Dermis blood vessel endothelial cell (primary cell): ENCODE measurements at regions not wholly inside any gene's neighbourhood (a gene's known extent, or its start where the extent isn't known, plus 50 kb on each side); places are given as distances from the start of the nearest gene placed in this dataset.

ENCODE experiments used
- DNase-seq: peaks from one replicate; pipeline ENCODE4 v3.0.0; 2010

DNA sequence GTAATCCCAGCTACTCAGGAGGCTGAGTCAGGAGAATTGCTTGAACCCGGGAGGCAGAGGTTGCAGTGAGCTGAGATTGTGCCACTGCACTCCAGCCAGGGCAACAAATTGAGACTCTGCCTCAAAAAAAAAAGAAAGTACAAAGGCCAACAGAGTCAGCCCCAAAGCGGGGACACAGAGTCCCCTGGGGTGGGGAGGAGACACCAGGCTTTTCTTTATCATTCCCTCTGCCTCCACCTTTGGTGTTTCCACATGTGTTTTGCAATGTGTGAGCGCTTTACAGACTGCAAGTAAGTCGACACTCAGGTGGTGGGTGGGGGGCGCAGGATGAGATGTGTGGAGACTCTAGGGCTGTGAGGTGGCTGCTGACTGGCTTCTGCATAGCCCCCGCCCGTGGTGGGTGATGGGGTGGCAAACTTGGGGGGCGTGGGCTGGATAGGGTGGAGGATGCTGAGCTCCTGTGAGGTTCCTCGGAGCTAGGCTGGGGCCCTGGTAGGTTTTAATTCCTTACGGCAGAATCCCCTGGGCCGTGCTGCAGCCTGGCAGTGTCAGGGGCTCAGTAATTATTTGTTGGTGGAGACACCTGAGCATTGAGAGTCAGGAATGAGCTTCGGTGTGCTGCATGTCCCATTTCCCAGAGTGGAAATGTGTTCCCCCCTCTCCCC lies 177.2 kb downstream of the CTTN start:
- DNase-seq, result no peak

GRCh38 chr11:70577258-70577603 lies 178.9 kb downstream of the CTTN start:
- no peak for DNase-seq

DNA sequence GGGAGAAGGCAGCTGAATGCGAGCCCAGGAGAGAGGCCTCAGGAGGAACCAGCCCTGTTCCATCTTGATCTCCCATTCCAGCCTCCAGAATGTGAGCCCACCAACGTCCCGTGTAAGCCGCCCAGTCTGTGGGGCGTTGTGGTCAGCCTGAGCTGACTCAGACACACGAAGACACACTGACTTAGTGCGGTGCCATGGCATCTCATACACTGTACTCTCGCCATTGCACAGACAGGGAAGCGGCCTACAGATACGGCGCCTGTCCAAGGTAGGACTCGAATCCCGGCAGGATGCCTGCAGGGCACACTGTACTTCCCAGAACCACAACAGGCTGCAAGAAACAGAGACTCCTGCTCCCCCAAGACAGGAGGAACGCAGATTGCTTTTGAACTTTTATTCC lies 179.6 kb downstream of the CTTN start:
- DNase-seq, result no peak

DNA sequence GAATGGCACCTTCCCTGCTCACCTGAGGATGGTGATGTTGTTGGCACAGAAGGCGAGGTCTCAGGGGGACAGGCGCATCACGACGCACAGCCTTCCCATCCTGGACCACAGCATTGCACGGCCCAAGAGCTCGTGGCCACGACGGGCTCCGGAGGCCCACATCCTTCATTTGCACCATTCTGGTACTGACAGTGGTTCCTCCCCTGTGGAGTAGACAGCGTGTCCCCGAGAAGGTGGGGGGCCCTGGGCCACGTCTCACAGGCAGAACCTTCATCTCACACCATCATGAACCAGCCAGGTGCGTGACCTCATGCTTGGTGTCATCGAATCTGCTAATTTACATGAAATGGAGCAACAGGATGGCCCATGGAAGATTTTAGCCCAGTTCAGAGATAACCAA lies 180.0 kb downstream of the CTTN start:
- DNase-seq, result no peak

- DNase-seq, result no peak
Observed at GRCh38 chr11:70578831-70579230, 180.5 kb downstream of the CTTN start.

- DNase-seq, result no peak
Observed at GRCh38 chr11:70579316-70579955, 181.1 kb downstream of the CTTN start.

DNA sequence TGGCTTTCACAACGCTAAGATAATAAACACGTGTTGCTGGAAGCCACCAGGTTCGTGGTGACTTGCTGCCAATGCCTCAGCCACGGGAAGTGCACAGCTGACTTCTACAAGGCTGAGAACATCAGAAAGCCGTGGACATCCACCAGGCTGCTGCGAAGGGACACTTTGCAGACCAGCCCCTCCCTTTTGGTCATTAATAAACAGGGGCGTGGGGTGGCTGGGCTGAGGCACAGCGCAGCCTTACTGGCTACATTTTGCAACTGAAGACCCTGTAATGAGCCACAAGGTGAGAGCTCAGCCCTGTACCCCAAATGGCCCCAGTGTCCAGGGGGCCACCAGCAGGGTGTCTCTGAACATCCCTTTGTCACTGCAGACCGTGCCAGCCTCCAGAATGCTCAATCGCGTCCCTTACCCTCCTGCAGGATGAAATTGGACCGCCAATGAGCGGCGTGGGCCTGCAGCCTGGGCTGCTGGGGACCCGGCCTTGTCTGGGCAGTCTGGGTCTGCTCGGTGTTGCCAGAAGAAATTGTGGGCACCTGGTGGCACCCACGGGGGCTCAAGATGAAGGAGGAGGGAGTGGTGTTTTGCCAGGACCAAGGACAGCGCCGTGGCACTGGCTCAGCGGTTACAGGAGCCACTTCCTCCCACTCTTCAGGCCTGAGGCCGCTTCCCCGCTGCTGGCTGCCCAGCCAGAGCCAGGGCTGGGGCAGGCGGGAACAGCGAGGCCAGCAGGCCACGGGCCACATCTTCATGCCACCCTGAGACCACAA lies 181.9 kb downstream of the CTTN start:
- DNase-seq, result peak; percentile 9

DNA sequence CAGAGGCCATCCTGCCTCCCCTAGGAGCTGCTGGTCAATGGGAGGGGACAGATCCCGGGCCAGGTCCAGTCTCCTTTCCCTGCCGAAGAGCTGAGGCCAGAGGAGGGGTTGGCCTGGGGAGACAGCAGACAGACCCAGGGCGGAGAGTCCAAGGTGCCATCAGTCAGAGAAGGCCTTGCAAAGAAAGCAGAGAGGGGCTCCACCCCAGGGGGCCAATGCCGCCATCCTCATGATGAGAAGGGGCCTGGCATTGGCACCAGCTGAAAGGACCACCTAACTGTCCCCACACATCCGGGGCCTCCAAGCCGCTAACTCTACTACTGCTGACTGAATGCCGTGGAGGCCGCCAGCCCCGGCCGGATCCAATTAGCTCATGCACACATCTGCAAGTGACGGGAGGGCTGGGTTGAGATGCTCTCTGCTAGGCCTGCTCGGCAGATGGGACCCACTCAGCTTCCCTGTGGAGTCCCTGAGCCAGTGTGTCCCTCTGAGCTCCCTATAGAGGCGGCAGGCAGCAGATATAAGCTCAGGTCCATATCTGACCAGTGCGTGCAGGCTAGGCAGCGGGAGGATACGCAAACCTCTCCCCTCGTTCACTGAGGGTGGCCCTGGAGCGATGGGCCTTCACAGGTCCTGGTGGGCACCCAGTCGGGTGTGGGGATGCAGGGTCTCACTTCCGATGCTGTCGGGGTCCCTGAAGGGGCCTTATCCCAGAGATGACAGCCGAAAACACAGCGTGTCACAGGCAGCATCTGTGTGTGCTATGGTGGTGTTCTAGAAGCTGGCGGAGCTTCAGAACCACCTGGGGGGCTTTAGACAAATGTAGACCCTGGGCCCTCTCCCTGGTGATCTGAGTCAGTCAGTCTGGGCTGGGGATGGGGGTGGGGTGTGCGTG lies 183.9 kb downstream of the CTTN start:
- DNase-seq, result no peak

DNA sequence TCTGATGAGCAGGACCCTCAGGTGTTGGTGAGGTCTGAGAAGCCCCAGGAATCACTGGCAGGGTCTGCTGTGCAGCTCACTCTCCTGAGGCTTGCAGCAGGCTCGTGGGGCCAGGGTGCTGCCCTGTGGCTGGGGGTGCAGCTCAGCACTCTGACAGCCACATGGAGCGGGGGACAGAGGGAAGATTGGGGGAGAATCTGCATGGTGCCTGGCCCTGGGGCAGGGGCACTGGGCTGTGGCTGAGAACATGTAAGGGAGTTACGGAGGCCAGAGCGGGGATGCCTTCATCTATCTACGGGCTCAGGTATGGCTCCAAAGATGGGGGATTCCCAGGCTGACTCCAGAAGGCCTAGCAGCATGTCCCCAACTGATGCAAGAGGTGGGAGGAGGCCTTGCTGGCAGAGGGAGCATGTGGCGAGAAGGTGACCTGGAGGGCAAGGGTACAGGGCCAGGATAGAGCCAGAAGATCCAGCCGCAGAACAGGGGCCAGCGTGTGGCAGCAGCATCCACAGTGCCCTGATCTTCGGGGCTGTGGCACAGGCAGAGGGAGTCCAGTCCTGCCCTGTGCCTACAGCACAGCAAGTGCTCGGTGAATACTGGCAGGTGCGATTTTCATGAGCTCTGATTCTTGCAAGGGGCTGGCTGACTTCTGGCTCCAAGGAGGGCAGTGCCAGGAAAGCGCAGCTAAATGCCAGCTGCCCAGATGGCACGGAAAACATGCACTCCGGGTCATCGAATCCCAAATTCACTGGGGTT lies 184.7 kb downstream of the CTTN start:
- no peak for DNase-seq

DNA sequence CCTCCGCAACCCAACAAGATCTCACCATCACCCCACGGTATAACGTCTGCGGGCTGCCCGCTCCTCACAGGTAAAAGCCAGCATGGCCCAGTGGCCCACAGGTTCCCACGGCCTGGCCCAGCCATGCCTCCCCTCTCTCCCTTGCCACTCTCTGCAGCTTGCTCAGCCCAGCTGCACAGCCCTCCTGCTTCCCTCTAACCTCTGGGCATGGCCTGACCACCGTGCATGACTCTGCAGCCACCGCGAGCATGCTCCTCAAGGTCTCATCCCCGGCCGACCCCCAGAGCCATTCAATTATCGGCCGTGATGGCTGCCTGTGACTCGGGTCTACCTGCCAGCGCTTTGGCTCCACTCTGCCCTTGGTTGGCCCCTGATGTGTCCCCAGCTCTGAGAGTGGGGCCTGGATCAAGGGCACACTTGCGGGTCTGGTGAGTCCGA lies 185.5 kb downstream of the CTTN start:
- DNase-seq, result no peak

DNA sequence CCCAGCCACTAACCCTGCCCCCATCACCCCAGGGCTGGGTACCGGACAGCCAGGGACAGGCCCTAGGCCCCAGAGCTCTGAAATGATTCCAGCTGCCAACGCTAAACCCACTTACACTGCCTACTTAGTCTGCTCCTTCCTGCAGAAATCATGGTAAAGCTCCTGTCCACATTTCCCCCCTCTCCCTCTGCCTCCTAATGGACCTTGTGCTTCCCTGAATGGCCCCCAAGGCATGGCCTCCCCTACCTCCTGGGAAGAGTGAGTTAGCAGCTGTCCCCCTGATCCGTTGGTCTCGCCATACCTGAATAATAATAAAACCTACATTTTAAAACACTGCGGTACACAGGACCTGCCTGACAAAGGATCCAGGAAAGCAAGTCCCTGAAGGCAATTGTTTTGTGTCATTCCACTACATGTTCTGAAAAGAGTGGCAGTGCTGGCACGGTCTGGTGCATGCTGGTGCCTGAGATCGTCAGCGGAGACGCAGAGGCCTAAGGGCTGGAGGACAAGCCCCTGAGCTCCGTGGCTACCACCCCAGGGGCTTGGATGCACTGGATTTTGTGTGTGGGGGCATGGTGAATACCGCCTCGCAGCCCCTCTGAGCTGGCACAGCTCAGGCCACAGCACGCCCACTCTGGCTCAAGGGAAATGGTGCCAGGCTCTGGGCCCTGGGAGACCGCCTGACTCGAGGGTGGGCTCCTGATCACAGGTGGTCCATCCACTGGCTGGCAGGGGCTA lies 186.3 kb downstream of the CTTN start:
- DNase-seq, result no peak

DNA sequence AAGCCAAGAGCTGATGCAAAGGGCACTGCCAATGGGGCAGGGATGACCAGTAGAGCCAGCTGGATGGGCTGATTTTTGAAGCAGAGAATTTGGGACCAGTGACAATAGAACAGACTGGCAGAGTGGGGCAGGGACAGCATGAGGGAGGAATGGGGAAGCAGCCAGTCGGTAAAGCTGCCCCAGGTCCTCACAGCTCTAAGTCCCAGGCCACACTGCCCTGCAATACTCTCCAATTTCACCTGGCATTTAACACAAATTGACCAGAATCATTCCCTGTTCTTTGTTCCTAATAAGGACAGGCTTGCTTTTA lies 186.9 kb downstream of the CTTN start:
- no peak for DNase-seq

GRCh38 chr11:70586261-70587074 lies 188.1 kb downstream of the CTTN start:
- no peak for DNase-seq

GRCh38 chr11:70587075-70587389 lies 188.7 kb downstream of the CTTN start:
- DNase-seq, result no peak

DNA sequence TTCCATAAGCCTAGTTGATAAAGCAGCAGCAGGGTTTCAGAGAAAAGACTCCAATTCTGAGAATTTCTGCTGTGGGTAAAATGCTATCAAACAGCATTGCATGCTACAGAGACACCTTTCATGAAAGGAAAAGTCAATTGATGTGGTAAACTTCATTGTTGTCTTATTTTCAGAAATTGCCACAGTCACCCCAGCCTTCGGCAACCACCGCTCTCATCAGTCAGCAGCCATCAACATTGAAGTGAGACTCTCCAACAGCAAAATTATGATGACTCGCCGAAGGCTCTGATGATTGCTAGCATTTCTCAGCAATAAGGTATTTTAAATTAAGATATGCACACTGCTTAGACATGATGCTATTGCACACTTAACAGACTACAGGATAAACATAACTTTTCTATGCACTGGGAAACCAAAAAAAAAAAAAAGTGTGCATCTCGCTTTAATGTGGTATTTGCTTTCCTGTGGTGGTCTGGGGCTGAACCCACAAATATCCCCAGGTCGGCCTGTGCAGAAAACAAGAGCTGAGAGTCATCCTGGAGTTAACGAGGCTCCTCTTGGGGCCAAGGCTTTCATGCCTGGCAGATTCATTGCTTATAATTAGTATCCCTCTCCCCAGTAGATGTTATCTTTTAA lies 192.1 kb downstream of the CTTN start:
- DNase-seq, result no peak

DNA sequence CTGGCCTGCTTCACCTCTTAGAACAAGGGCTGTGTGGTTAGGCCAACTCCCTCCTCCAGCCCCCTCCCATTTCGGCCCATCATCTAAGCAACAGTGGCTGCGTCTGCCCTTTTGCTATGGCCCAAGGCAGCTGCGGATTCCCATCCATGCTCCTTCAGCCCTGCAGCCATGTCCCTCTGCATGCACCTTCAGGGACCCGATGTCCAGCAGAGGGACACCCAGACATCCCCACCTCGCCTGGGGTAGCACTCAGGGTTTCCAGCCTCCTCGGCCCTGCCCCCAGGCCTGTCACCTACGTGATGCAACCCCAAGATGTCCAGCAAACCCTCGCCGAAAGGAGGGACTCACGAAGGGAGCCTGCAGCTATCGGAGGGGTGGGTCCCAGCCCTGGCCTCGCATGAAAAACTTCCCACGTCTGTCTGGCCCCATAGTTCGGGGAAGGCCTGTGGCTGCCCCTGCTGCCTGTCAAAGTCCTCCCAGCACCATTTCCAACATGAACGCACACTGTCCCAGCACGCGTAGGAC lies 194.4 kb downstream of the CTTN start:
- no peak for DNase-seq

- DNase-seq, result no peak
Observed at GRCh38 chr11:70593446-70593983, 195.2 kb downstream of the CTTN start.

- DNase-seq, result no peak
Observed at GRCh38 chr11:70594031-70594430, 195.7 kb downstream of the CTTN start.

DNA sequence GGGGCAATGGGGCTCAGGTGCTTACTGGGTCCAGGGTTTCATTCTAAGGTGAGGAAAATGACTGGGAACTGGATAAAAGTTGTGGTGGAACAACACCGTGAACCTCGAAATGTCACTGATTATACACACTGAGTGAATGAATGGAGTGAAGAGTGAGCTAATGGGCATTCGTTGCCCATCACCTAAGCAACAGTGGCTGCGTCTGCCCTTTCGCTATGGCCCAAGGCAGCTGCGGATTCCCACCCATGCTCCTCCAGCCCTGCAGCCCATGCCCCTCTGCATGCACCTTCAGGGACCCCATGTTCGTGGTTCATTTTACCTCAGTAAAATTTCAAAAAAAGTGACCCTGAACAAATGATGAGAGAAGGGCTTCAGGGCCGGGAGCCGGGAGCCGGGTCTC lies 196.3 kb downstream of the CTTN start:
- no peak for DNase-seq

DNA sequence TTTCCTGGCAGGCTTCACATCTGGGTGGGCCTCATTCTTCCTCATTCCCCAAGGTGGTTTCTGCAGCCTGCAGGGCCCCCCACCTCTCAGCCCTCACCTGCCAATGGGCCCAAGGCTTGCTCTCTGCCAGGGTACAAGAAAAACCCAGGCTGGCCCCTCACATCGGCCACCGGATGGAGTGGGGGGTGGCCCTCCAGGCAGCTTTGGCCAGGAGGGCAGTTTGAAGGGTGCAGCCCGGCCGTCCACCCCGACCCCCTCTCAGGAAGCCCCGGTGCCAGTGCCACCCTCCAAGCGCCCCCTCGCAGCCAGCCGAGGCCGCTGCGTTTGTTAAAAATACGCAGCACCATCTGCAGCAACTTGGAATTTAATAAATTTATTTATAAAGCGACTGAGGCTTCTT lies 196.7 kb downstream of the CTTN start:
- no peak for DNase-seq
